ENCODE measurements at regions not wholly inside any gene's neighbourhood (a gene's known extent, or its start where the extent isn't known, plus 50 kb on each side); places are given as distances from the start of the nearest gene placed in this dataset.
"Not testable (repeated sequence)": the region's sequence is repeated elsewhere in the genome, so short reads cannot be mapped to it uniquely, and the experiment has no call there.

GRCh38 chr6:141370438-141370837 is 762.3 kb upstream of the GJE1 start:
- no peak for DNase-seq

GRCh38 chr6:141366796-141367195 is 765.9 kb upstream of the GJE1 start:
- not testable (repeated sequence) for DNase-seq

DNA sequence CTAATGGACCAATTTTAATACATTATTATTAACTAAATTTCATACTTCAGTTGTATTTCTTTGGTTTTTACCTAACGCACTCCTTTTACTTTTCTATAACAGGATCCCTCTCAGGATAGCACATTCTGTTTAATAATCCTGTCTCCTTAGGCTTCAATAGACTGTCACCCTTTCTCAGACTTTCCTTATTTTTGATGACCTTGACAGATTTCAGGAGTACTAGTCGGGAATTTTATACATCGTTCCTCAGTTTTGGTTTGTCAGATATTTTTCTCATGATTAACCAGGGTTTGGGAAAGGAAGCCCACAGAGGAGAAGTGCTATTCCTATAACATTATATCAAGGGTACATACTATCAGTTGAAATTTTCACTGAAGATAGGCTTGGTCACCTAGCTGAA is 768.0 kb upstream of the GJE1 start:
- no peak for DNase-seq

GRCh38 chr6:141364232-141364631 is 768.5 kb upstream of the GJE1 start:
- no peak for DNase-seq

DNA sequence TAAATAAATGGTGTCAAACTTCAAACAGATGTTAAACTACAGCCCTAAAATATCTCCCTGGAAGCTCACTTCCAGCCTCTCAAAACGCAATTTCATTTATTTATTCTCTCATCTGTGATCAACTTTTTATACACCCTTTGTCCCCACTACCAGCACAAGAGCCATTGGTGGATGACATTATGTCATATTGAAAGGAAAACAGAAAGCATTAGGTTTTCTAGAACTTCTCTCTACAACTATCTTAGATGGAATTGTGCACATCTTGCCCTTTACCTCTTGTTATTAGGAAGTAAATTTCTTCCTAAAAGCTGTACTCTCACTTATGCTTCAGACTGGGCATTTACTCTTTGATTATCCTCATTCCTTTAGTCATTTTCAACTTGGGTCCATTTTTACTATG is 771.2 kb upstream of the GJE1 start:
- DNase-seq: no peak

DNA sequence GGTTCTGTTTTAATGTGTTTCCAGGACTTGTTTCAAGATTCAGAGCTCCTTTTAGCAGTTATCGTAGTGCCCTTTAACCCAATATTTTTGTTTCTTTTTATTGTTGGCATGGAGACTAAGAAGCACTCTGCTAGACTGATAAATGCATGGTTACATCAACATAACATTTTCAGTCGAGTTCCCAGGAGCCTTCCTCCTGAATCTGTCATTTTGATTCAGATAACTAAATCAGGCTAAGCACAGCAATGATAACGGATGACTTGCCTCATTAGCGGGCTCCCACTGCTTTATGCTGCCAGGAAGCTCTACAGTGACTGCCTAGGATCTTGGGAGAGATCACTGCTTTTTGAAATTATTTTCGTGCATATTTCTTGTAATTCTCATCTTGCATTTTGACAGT is 772.8 kb upstream of the GJE1 start:
- DNase-seq: no peak

DNA sequence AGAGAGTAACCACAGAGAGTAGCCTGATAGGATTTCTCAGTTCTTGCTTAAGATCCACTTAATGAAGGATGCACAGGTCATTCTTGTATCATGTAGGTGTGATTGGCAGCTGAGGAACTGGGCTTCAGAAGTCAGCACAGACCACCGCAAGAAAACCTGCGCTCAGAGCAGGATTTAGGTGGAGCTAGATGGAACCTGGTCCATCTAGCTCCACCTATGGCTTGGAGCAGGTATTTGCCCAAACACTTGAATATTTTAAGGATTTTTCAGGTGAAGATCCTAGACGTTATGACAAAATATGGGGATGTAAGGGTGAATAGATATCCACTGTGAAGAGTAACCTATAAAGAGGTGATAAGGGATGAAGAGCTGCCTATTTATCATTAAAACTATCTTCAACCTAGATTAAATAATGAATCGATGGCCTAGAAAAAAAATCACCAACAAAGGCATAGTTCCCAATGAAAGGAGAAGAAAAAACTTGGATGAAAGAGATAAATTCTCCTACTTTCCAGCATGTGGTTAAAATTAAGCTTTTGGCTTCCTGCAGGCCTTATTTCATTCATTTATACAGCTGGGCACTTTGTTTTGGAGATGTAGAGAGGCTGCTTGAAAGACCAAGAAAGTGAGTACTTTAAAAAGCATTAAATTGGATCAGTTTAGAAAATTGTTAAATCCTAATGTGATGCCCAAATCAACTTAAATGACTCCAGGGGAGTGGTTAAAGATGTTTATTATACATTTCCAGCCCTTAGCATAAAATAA is 778.4 kb upstream of the GJE1 start:
- no peak for DNase-seq

DNA sequence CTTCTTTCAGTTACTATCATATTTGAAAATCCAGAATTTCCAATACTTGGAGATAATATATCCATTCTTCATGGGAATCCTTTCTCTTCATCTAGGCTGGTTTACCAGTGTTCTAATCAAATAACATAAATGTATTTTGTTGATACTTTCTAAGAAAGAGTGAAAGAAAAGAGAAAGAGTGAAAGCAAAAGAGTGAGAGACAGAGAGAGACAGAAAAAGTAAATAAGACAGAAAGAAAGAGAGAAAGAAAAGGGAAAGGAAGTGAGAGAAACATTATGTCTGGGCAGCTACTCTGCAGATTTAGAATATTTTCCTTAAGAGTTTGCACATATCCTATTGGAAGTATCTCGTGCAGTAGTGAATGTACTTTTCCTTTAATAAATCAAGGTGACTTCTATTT is 781.0 kb upstream of the GJE1 start:
- no peak for DNase-seq

- DNase-seq: no peak
Observed at GRCh38 chr6:141349710-141350109, 783.0 kb upstream of the GJE1 start.

DNA sequence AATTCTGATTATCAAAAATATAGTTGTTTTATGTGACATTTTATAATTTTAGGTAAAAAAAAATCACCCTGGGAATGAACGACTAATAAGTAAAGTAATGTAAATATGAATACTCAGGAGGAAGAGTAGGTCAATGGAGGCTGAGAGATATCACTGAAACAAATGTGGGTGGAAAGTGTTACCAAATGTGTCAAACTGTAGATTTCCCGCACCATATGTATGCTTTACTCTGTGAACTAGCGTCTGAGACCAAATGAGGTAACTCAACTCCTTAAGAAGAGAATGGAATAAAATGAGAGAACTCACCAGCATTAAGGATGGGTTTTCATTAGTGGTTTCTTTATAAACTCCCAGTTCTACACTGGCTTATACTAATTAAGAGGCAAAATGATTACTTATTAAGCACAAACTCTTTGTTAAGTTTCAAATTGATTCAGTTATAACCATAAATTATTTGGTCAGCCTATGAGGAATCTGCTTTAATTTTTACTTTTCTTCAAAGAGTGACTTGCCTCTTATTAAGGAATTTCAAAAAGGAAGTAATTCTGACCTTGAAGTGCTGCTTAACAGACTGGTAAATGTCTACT is 784.7 kb upstream of the GJE1 start:
- no peak for DNase-seq

GRCh38 chr6:141347086-141347485 is 785.6 kb upstream of the GJE1 start:
- no peak for DNase-seq

- DNase-seq: no peak
Observed at GRCh38 chr6:141346535-141346934, 786.2 kb upstream of the GJE1 start.

GRCh38 chr6:141337191-141337590 is 795.5 kb upstream of the GJE1 start:
- DNase-seq: no peak

DNA sequence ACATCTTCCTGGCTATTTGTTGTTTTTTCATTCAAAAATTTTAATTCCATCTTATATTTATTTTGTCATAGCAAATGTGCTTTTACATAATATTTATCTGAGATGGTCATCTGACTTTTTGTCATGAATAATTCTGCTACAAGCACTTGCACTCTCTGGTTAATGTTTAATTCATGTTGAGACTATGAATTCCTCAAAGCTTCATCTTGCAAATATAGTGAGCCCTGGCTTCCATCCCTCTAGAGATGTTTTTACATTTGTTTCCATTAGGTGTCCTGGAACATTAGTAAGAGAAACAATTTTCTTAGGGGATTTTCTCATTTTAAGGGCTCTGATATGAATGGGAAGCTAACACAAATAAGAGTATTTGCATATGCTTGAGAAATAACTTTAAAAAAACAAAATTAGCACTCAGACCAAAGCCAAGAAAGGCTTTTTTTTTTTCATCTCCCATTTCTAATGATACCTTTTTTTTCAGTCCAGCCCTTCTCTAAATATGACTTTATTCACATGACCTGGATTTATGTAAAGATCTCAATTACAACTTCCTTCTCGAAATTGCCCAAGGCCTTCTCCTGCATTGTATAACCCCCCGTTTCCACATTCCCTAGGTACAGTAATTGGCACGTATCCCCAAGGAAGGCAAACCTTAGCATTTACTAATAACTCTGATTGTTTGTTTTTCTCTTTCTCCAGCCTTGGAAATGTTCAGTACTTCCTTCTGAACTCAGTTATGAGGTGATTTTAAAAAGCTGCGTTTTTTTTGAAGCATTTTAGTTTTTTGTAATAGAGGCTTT is 797.0 kb upstream of the GJE1 start:
- no peak for DNase-seq

DNA sequence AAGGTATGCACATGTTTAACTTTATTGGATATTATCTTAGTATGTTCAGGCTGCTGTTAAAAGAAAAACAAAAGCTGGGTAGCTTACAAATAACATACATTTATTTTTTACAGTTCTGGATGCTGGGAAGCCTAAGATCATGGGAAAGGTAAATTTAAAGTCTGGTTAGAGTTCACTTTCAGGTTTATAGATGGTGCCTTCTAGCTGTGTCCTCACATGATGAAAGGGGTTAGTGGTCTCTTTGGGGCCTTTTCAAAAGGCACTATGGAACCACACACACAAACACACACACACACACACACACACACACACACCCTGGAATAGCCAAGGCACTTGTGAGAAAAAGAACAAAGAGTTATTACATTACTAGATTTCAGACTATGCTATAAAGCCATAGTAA is 805.8 kb upstream of the GJE1 start:
- DNase-seq: no peak

DNA sequence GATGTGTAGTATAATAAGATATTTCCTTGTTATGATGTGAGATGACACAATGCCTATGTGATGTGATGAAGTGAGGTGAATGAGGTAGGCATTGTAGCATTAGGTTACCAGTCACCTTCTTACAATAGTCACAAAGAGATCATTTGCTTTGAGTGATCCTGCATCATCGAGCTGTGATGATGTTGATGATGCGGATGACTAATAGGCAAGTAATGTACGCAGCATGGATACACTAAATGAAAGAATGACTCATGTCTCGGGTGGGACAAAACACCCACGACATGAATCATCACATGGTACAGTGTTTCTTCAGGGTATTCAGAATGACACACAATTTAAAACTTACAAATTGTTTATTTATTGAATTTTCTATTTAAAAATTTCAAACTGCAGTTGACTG is 806.3 kb upstream of the GJE1 start:
- DNase-seq: no peak

DNA sequence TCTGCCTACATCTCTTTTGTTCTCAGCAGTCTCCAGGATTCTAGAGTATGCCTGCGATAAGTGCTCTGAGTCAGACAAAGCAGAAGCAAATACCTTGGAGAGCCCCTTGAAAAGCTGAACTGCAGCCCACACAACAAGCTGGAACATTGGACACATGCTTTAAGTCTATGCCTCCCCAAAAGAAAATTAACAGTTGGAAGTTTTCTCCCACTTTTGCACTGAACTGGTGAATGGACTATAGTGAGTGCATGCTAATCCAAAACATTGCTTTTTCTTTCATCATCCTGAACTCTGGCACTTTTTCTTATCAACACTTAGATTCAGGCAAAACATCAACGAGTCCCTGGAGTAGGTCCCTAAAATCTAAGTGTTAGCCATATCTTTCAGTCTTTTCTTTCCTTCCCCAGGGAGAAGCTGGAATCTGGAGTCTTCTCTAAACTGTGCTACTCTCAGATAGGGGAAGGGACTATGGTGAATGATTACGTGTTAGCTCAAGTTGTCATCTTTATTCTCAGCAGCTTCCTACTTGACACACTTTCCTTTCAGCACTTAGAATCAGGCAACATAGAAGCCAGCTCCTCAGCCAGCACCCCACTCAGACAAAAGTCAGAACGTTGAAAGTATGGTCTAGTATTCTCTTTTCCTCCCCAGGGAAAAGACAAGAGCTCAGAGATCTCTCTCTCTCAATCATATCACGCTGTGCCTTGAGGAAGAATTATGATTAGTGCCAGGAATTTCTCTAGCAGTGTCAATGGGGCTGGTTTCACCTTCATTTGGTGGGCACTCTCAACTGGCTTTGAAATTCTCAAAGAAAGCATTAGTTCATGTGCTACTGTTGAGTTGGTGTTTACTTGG is 811.0 kb upstream of the GJE1 start:
- DNase-seq: no peak

GRCh38 chr6:141316236-141316635 is 816.5 kb upstream of the GJE1 start:
- DNase-seq: no peak

DNA sequence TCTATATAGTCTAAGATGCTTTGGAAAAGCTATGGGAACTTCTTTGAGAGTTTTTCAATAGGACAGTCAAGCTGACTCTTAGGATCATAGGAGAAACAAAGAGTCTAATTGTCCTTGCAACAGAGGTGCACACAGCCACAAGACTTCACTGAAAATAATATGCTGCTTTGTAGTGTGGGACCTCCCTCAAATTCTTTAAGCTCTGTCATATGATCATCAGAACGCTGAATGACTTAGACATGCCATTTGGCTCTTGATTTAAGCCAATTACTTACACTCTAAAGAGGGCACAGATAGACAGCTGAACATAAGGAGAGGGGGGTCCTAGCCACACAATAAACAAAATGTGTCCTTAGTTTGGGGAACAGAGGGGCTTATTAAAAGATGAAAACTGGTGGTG is 818.7 kb upstream of the GJE1 start:
- no peak for DNase-seq

DNA sequence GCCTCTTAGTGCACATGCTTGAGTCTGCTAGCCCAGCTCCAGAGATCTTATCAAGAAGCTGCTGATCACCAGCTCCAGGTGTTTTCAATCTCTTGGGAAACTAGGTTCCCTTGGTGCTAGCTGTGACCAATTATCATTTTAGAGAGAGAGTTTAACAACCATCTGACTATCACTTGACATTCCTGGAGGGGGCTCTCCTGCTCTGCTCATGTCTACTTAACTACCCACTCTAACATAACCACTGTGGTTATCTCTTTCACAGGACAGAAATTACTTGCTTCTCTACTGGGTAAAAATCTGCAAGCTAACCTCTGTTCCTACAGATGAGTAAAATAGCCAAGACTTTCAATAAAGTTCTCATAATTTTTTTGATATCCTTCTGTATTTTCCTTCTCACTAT is 823.4 kb upstream of the GJE1 start:
- DNase-seq: no peak

DNA sequence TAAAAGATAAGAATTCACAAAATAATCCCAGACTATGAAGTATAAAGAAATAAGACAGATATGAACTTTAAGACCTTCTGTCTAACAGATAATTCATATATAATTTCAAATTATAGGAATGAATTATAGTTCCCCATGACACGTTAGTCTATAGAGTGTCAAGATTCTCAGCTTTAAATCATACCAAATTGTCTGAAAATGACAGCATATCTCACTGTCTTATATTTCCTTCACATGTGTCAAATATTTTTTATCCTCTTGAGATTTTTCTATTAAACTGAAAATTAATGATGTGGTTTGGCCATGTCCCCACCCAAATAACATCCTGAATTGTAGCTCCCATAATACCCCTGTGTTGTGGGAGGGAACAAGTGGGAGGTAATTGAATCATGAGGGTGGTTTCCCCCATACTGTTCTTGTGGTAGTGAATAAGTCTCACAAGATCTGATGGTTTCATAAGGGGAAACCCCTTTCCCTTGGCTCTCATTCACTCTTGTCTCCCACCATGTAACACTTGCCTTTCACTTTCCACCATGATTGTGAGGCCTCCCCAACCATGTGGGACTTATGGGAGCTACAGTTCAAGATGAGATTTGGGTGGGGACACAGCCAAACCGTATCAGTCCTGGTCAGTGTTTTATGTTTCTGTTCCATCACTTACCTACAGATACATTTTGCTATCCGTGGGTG is 825.3 kb upstream of the GJE1 start:
- no peak for DNase-seq

DNA sequence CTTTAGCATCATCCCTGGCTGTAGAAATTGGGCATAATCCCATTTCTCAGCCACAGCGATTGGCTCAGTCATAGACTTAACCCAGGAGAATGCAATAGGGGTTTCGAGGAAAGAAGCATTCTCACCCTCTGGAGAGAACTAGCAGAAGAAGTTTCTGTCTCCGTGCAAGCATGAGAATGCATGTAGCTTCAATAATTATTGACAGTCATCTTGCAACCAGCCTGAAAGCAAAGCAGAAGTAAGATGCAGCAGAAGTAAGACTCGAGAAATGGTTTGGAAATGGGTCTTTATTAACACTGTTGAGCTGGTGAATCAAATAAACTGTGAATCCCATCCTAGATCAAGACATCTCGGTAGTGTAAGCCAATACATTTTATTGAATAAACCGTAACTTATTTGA is 828.8 kb upstream of the GJE1 start:
- DNase-seq: no peak

GRCh38 chr6:141301779-141302178 is 830.9 kb upstream of the GJE1 start:
- no peak for DNase-seq

Data from NCI-H510A treated with DMSO at 0.1 percent for 48 hours (cell line).